ENCODE measurements at regions not wholly inside any gene's neighbourhood (a gene's known extent, or its start where the extent isn't known, plus 50 kb on each side); places are given as distances from the start of the nearest gene placed in this dataset.

DNA sequence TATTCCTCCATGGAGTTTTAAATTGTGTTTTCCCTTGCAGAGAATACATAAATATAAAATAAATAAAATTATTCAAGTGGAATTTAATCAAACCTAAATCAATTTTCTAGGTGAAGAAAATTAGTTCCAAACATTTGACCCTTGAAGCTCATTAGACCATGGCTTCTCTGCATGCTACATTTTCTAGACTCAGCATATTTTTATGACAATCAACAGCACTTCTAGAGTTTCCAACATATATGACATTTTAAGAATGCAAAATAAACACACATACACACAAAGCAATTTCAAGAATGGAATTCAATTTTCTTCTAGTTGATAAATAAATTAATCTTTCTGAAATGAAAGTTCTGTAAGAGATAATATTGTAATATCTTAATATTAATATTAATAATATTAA, 1083.9 kb upstream of the INTU start:
- no peaks in the 10 kb centered on the region for H3K4me1 ChIP-seq (ENCODE audit: control insufficient read depth, low read length)
- TF ChIP-seq, protein P1, sequence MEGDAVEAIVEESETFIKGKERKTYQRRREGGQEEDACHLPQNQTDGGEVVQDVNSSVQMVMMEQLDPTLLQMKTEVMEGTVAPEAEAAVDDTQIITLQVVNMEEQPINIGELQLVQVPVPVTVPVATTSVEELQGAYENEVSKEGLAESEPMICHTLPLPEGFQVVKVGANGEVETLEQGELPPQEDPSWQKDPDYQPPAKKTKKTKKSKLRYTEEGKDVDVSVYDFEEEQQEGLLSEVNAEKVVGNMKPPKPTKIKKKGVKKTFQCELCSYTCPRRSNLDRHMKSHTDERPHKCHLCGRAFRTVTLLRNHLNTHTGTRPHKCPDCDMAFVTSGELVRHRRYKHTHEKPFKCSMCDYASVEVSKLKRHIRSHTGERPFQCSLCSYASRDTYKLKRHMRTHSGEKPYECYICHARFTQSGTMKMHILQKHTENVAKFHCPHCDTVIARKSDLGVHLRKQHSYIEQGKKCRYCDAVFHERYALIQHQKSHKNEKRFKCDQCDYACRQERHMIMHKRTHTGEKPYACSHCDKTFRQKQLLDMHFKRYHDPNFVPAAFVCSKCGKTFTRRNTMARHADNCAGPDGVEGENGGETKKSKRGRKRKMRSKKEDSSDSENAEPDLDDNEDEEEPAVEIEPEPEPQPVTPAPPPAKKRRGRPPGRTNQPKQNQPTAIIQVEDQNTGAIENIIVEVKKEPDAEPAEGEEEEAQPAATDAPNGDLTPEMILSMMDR (IDR thresholded peaks at IDR 0.05; ENCODE audit: low read depth, low read length, poor library complexity, severe bottlenecking) = no peak
- no peak for TF ChIP-seq EZH2phosphoT487 (IDR thresholded peaks at IDR 0.05; ENCODE audit: borderline replicate concordance, low read length)

GRCh38 chr4:126552321-126552720, 1080.4 kb upstream of the INTU start:
- H3K4me1 ChIP-seq (ENCODE audit: control insufficient read depth, low read length) = no peaks in the 10 kb centered on the region
- no peak overlapping the region for H3K4me2 ChIP-seq (ENCODE audit: low read length)
- H3K36me3 ChIP-seq (ENCODE audit: control insufficient read depth, low read length) = no peaks in the 10 kb centered on the region
- no peaks in the 10 kb centered on the region for H3K9me3 ChIP-seq (ENCODE audit: control insufficient read depth, insufficient read depth, low read length)
- no peak overlapping the region for H3K27ac ChIP-seq (ENCODE audit: low read depth, low read length)
- no peaks in the 10 kb centered on the region for H3K9me2 ChIP-seq (replicated peaks; ENCODE audit: control insufficient read depth, low read length)
- no peak for TF ChIP-seq EZH2phosphoT487 (IDR thresholded peaks at IDR 0.05; ENCODE audit: borderline replicate concordance, low read length)
- TF ChIP-seq, protein P1 (IDR thresholded peaks at IDR 0.05; ENCODE audit: low read depth, low read length, poor library complexity, severe bottlenecking) = no peak
- H3F3A ChIP-seq (ENCODE audit: control insufficient read depth, insufficient read depth) = no peaks in the 10 kb centered on the region
- H3K27me3 ChIP-seq (ENCODE audit: control insufficient read depth, low read length) = no peaks in the 10 kb centered on the region
- H3K79me2 ChIP-seq (ENCODE audit: control insufficient read depth, low read length) = no peaks in the 10 kb centered on the region
- no peak overlapping the region for H3K4me3 ChIP-seq (ENCODE audit: low read length)
- H4K20me1 ChIP-seq (ENCODE audit: control insufficient read depth, insufficient read depth, low read depth, low read length) = no peaks in the 10 kb centered on the region

More for the DNA sequence above, 1083.9 kb upstream of the INTU start:
- H3K79me2 ChIP-seq (ENCODE audit: control insufficient read depth, low read length) = no peaks in the 10 kb centered on the region
- no peaks in the 10 kb centered on the region for H3K9me2 ChIP-seq (replicated peaks; ENCODE audit: control insufficient read depth, low read length)
- no peak overlapping the region for H3K4me2 ChIP-seq (ENCODE audit: low read length)
- no peaks in the 10 kb centered on the region for H4K20me1 ChIP-seq (ENCODE audit: control insufficient read depth, insufficient read depth, low read depth, low read length)
- H3K36me3 ChIP-seq (ENCODE audit: control insufficient read depth, low read length) = no peaks in the 10 kb centered on the region
- no peaks in the 10 kb centered on the region for H3F3A ChIP-seq (ENCODE audit: control insufficient read depth, insufficient read depth)
- H3K4me3 ChIP-seq (ENCODE audit: low read length) = no peak overlapping the region
- H3K27me3 ChIP-seq (ENCODE audit: control insufficient read depth, low read length) = no peaks in the 10 kb centered on the region
- H3K27ac ChIP-seq (ENCODE audit: low read depth, low read length) = no peak overlapping the region
- no peaks in the 10 kb centered on the region for H3K9me3 ChIP-seq (ENCODE audit: control insufficient read depth, insufficient read depth, low read length)

- TF ChIP-seq, protein P1 (IDR thresholded peaks at IDR 0.05; ENCODE audit: low read depth, low read length, poor library complexity, severe bottlenecking) = no peak
- TF ChIP-seq EZH2phosphoT487 (IDR thresholded peaks at IDR 0.05; ENCODE audit: borderline replicate concordance, low read length) = no peak
- H3K4me3 ChIP-seq (ENCODE audit: low read length) = no peak overlapping the region
- H3K36me3 ChIP-seq (ENCODE audit: control insufficient read depth, low read length) = no peaks in the 10 kb centered on the region
- H3K4me2 ChIP-seq (ENCODE audit: low read length) = no peak overlapping the region
- no peaks in the 10 kb centered on the region for H4K20me1 ChIP-seq (ENCODE audit: control insufficient read depth, insufficient read depth, low read depth, low read length)
- no peaks in the 10 kb centered on the region for H3K9me2 ChIP-seq (replicated peaks; ENCODE audit: control insufficient read depth, low read length)
- no peak overlapping the region for H3K27ac ChIP-seq (ENCODE audit: low read depth, low read length)
- no peaks in the 10 kb centered on the region for H3F3A ChIP-seq (ENCODE audit: control insufficient read depth, insufficient read depth)
- no peaks in the 10 kb centered on the region for H3K4me1 ChIP-seq (ENCODE audit: control insufficient read depth, low read length)
- no peaks in the 10 kb centered on the region for H3K9me3 ChIP-seq (ENCODE audit: control insufficient read depth, insufficient read depth, low read length)
- H3K79me2 ChIP-seq (ENCODE audit: control insufficient read depth, low read length) = no peaks in the 10 kb centered on the region
- no peaks in the 10 kb centered on the region for H3K27me3 ChIP-seq (ENCODE audit: control insufficient read depth, low read length)
Observed at GRCh38 chr4:126553248-126553647, 1079.5 kb upstream of the INTU start.

GRCh38 chr4:126558596-126558995, 1074.2 kb upstream of the INTU start:
- H4K20me1 ChIP-seq (ENCODE audit: control insufficient read depth, insufficient read depth, low read depth, low read length) = no peaks in the 10 kb centered on the region
- no peak overlapping the region for H3K4me2 ChIP-seq (ENCODE audit: low read length)
- H3K9me3 ChIP-seq (ENCODE audit: control insufficient read depth, insufficient read depth, low read length) = no peaks in the 10 kb centered on the region
- no peaks in the 10 kb centered on the region for H3K9me2 ChIP-seq (replicated peaks; ENCODE audit: control insufficient read depth, low read length)
- no peak for TF ChIP-seq EZH2phosphoT487 (IDR thresholded peaks at IDR 0.05; ENCODE audit: borderline replicate concordance, low read length)
- TF ChIP-seq, protein P1 (IDR thresholded peaks at IDR 0.05; ENCODE audit: low read depth, low read length, poor library complexity, severe bottlenecking) = no peak
- no peak overlapping the region for H3K27ac ChIP-seq (ENCODE audit: low read depth, low read length)
- no peaks in the 10 kb centered on the region for H3F3A ChIP-seq (ENCODE audit: control insufficient read depth, insufficient read depth)
- H3K27me3 ChIP-seq (ENCODE audit: control insufficient read depth, low read length) = no peaks in the 10 kb centered on the region
- H3K4me1 ChIP-seq (ENCODE audit: control insufficient read depth, low read length) = no peaks in the 10 kb centered on the region
- H3K36me3 ChIP-seq (ENCODE audit: control insufficient read depth, low read length) = no peaks in the 10 kb centered on the region
- H3K79me2 ChIP-seq (ENCODE audit: control insufficient read depth, low read length) = no peaks in the 10 kb centered on the region
- no peak overlapping the region for H3K4me3 ChIP-seq (ENCODE audit: low read length)
